Progenitor cell of endocrine pancreas (in vitro differentiated cells): ENCODE measurements at regions not wholly inside any gene's neighbourhood (a gene's known extent, or its start where the extent isn't known, plus 50 kb on each side); places are given as distances from the start of the nearest gene placed in this dataset.

Source experiments
- DNase-seq: peaks from one replicate; pipeline ENCODE4 v3.0.0; 2021; ENCODE audit warnings: low spot score; ENCODE audit not compliant: unreplicated experiment
- H3K27ac Mint-ChIP-seq: 2 replicates; pipeline ENCODE4 v1.8.0; 2021; ENCODE audit warnings: mild to moderate bottlenecking, moderate library complexity, mixed read lengths
- H3K27me3 Mint-ChIP-seq: 2 replicates; pipeline ENCODE4 v1.8.0; 2021; ENCODE audit warnings: mixed read lengths
- H3K36me3 Mint-ChIP-seq: 2 replicates; pipeline ENCODE4 v1.8.0; 2022; ENCODE audit warnings: mixed read lengths; ENCODE audit not compliant: insufficient read depth
- H3K4me1 Mint-ChIP-seq: 2 replicates; pipeline ENCODE4 v1.8.0; 2021; ENCODE audit warnings: low read depth, mixed read lengths
- H3K4me3 Mint-ChIP-seq: 2 replicates; pipeline ENCODE4 v1.8.0; 2021; ENCODE audit warnings: low read depth, mild to moderate bottlenecking, moderate library complexity, mixed read lengths
- H3K9me3 Mint-ChIP-seq: 2 replicates; pipeline ENCODE4 v1.8.0; 2021; ENCODE audit warnings: low read depth, mixed read lengths
- CTCF ChIP-seq: fragments of 200-600 bp; sonication (generic); IDR thresholded peaks from one replicate; pipeline ENCODE4 v1.5.0; 2021; ENCODE audit warnings: antibody characterized with exemption, mild to moderate bottlenecking; ENCODE audit not compliant: unreplicated experiment

- DNase-seq, result no peak
- H3K4me1 Mint-ChIP-seq, result peaks cover 19% of the 10 kb centered on the region
- H3K27ac Mint-ChIP-seq, result no peak overlapping the region
- H3K36me3 Mint-ChIP-seq, result no peaks in the 10 kb centered on the region
- H3K4me3 Mint-ChIP-seq, result no peak overlapping the region
- H3K9me3 Mint-ChIP-seq, result no peaks in the 10 kb centered on the region
- peaks cover 25% of the 10 kb centered on the region for H3K27me3 Mint-ChIP-seq
- TF ChIP-seq CTCF, result no peak
Measured at GRCh38 chr2:16395601-16396000, 270.0 kb downstream of the CYRIA start.

GRCh38 chr2:16394986-16395550 is 270.6 kb downstream of the CYRIA start:
- H3K9me3 Mint-ChIP-seq, result no peaks in the 10 kb centered on the region
- no peak for DNase-seq
- no peak overlapping the region for H3K4me3 Mint-ChIP-seq
- H3K27ac Mint-ChIP-seq, result no peak overlapping the region
- TF ChIP-seq CTCF, result no peak
- H3K4me1 Mint-ChIP-seq, result peaks cover 14% of the 10 kb centered on the region
- no peaks in the 10 kb centered on the region for H3K36me3 Mint-ChIP-seq
- peaks cover 25% of the 10 kb centered on the region for H3K27me3 Mint-ChIP-seq

GRCh38 chr2:16394072-16394985 is 271.3 kb downstream of the CYRIA start:
- no peak for DNase-seq
- Mint-ChIP-seq H3K4me1 (peaks cover 12% of the 10 kb centered on the region), H3K27ac (peak overlapping the region; percentile 62), H3K27me3 (peaks cover 25% of the 10 kb centered on the region), H3K9me3 (no peaks in the 10 kb centered on the region), H3K4me3 (no peak overlapping the region), H3K36me3 (no peaks in the 10 kb centered on the region)
- TF ChIP-seq CTCF, result no peak

GRCh38 chr2:16393500-16394071 is 272.0 kb downstream of the CYRIA start:
- H3K27me3 Mint-ChIP-seq, result peaks cover 23% of the 10 kb centered on the region
- no peak overlapping the region for H3K4me3 Mint-ChIP-seq
- H3K4me1 Mint-ChIP-seq, result peaks cover 12% of the 10 kb centered on the region
- TF ChIP-seq CTCF, result no peak
- no peaks in the 10 kb centered on the region for H3K9me3 Mint-ChIP-seq
- H3K27ac Mint-ChIP-seq, result peak overlapping the region; percentile 62
- DNase-seq, result no peak
- no peaks in the 10 kb centered on the region for H3K36me3 Mint-ChIP-seq

- Mint-ChIP-seq H3K4me3 (no peak overlapping the region), H3K36me3 (no peaks in the 10 kb centered on the region), H3K9me3 (no peaks in the 10 kb centered on the region), H3K27ac (peak overlapping the region; percentile 25), H3K27me3 (peaks cover 22% of the 10 kb centered on the region), H3K4me1 (peaks cover 12% of the 10 kb centered on the region)
- no peak for TF ChIP-seq CTCF
- no peak for DNase-seq
Measured at GRCh38 chr2:16392647-16393499, 272.8 kb downstream of the CYRIA start.
